Astrocyte of the cerebellum (primary cell): ENCODE measurements at regions not wholly inside any gene's neighbourhood (a gene's known extent, or its start where the extent isn't known, plus 50 kb on each side); places are given as distances from the start of the nearest gene placed in this dataset.

ENCODE experiments used
- DNase-seq: peaks from one replicate; pipeline ENCODE4 v3.0.0-alpha.2; 2011; ENCODE audit warnings: low read depth
- H3K4me3 ChIP-seq: 2 replicates; pipeline ENCODE4 v1.5.1; 2011; ENCODE audit warnings: mild to moderate bottlenecking, low read depth, low read length, moderate library complexity
- in situ Hi-C: cut with HindIII; loops from 2 replicates; pipeline ENCODE4 v1.10.0; 2017; ENCODE audit warnings: low sequenced_read_pairs
- TF ChIP-seq, protein P1 (sequence below): IDR thresholded peaks from 2 replicates; pipeline ENCODE4 v1.5.1; 2012; ENCODE audit warnings: low read length, low read depth, moderate library complexity, mild to moderate bottlenecking; ENCODE audit errors: missing control alignments

GRCh38 chr11:15584158-15584557 is 469.4 kb downstream of the INSC start:
- DNase-seq, result no peak
- TF ChIP-seq, protein P1, sequence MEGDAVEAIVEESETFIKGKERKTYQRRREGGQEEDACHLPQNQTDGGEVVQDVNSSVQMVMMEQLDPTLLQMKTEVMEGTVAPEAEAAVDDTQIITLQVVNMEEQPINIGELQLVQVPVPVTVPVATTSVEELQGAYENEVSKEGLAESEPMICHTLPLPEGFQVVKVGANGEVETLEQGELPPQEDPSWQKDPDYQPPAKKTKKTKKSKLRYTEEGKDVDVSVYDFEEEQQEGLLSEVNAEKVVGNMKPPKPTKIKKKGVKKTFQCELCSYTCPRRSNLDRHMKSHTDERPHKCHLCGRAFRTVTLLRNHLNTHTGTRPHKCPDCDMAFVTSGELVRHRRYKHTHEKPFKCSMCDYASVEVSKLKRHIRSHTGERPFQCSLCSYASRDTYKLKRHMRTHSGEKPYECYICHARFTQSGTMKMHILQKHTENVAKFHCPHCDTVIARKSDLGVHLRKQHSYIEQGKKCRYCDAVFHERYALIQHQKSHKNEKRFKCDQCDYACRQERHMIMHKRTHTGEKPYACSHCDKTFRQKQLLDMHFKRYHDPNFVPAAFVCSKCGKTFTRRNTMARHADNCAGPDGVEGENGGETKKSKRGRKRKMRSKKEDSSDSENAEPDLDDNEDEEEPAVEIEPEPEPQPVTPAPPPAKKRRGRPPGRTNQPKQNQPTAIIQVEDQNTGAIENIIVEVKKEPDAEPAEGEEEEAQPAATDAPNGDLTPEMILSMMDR, result no peak
- in situ Hi-C loops, result no loop called here

GRCh38 chr11:15585602-15586331 is 471.0 kb downstream of the INSC start:
- no peak overlapping the region for H3K4me3 ChIP-seq
- TF ChIP-seq, protein P1, result no peak
- no peak for DNase-seq
- in situ Hi-C loops, result no loop called here

More at GRCh38 chr11:15584158-15584557, 469.4 kb downstream of the INSC start:
- no peak overlapping the region for H3K4me3 ChIP-seq

GRCh38 chr11:15586741-15587473 is 472.2 kb downstream of the INSC start:
- in situ Hi-C loops, result no loop called here
- H3K4me3 ChIP-seq, result no peak overlapping the region
- TF ChIP-seq, protein P1, result no peak
- no peak for DNase-seq

DNA sequence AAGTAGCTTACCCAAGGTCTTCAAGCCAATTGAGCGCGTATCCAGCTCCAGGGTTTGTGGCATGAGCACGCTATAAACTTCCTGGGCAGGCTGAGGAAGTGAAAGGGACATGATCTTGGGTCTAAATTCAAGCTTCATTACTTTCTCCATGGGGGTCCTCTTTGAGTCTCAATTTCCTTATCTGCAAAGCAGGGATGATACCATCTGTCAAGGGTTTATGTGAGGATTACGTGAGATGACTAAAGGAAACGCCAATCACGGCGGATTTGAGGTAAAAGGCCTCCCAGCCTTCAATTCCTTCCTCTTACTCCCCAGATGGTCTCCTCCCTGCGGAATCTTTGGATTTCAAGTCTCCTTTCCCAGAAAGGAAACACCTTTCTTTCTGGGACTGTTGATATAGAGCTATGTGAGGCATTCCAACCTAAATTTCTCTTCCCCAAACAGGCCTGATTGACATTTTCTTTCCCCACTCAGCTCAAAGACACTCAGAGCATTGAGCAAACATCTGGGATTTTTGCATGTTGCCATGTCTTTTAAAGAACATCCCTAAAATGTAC is 474.4 kb downstream of the INSC start:
- in situ Hi-C loops, result no loop called here
- TF ChIP-seq, protein P1, result no peak
- H3K4me3 ChIP-seq, result no peak overlapping the region
- no peak for DNase-seq

DNA sequence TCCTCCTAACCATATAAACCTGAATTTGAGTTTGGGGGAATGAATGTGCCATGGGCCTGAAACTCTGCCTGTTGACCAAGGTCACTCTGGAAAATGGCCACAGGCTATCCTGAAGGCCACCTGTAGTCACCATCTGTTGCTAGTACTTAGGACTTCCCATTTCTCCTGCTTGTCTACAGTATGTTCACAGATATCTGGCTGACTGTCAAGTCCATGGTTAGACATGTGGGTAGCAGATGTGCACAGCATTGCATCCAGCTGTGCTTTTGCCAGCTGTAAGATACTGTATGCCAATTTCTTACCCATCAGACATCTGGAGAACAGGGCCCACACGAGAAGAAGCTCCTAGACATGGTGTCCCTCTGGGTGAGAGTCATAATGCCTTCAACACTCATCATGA is 475.4 kb downstream of the INSC start:
- H3K4me3 ChIP-seq, result no peak overlapping the region
- TF ChIP-seq, protein P1, result no peak
- in situ Hi-C loops, result no loop called here
- DNase-seq, result no peak

DNA sequence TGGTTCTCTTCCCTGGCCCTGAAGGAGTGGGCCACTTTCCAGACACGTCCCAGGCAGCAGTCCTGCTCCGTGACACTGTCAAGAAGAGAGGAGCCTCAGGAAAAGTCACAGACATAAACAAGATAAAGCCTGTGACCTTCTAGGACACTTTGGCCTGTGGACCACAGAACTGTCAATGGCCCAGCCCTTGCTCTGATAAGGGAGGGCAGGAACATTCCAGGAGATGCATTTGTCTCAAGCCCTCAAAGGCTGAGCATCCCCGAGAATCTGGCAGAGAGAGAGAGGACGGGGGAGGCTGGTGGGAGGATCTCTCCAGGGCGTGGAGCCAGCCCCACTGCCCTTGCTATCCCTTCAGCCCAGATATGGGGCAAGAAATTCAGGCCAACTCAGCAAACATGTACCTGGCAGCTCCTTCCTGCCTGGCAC is 476.4 kb downstream of the INSC start:
- in situ Hi-C loops, result no loop called here
- no peak for DNase-seq
- TF ChIP-seq, protein P1, result no peak
- no peak overlapping the region for H3K4me3 ChIP-seq
